K562 (cell line): ENCODE measurements at regions not wholly inside any gene's neighbourhood (a gene's known extent, or its start where the extent isn't known, plus 50 kb on each side); places are given as distances from the start of the nearest gene placed in this dataset.

Experiments
- ARID4B ChIP-seq: sonication (generic); formaldehyde crosslinking; IDR thresholded peaks from 2 replicates; pipeline ENCODE4 v1.8.0; 2022; ENCODE audit warnings: mild to moderate bottlenecking, missing genetic modification reagents
- CBFA2T3 ChIP-seq: fragments of 450-650 bp; IDR thresholded peaks from 2 replicates; pipeline ENCODE4 v1.6.1; 2017
- CUX1 ChIP-seq: fragments of 200-800 bp; sonication (Bioruptor generic); IDR thresholded peaks from 2 replicates; pipeline ENCODE4 v1.6.1; 2016; ENCODE audit warnings: missing genetic modification characterization, missing compliant biosample characterization
- ETS1 ChIP-seq: conservative IDR thresholded peaks from 2 replicates; pipeline ENCODE4 v1.6.1; 2011; ENCODE audit warnings: low read depth, mild to moderate bottlenecking, low read length; ENCODE audit not compliant: control insufficient read depth
- MAZ ChIP-seq, 2 experiments: fragments of 450-650 bp in 1 of 2; sonication (generic) in 1 of 2; formaldehyde crosslinking; IDR thresholded peaks in 1 of 2; conservative IDR thresholded peaks in 1 of 2; 2 replicates each; pipeline versions ENCODE4 v1.4.0 to v1.5.0; 2020; ENCODE audit warnings: mild to moderate bottlenecking in 1 of 2, missing genetic modification reagents in 1 of 2
- MNT ChIP-seq, 2 experiments: fragments of 450-650 bp; conservative IDR thresholded peaks; 2 replicates each; pipeline ENCODE4 v1.6.1; 2017; ENCODE audit warnings: mild to moderate bottlenecking in 2 of 2, moderate library complexity in 2 of 2
- PATZ1 ChIP-seq: fragments of 250-450 bp; sonication (Bioruptor Pico); IDR thresholded peaks from 2 replicates; pipeline ENCODE4 v1.5.0; 2020; ENCODE audit warnings: mild to moderate bottlenecking, borderline replicate concordance
- SIN3B ChIP-seq: fragments of 450-650 bp; IDR thresholded peaks from 2 replicates; pipeline ENCODE4 v1.6.1; 2017; ENCODE audit warnings: low read depth, mild to moderate bottlenecking, moderate library complexity
- SNIP1 ChIP-seq: fragments of 450-650 bp; IDR thresholded peaks from 2 replicates; pipeline ENCODE4 v1.7.1; 2017; ENCODE audit warnings: low read depth, mild to moderate bottlenecking
- SRSF1 ChIP-seq: fragments of 200-400 bp; formaldehyde crosslinking; IDR thresholded peaks from 2 replicates; pipeline ENCODE4 v1.6.1; 2017; ENCODE audit warnings: mild to moderate bottlenecking, low read depth, low read length, moderate library complexity
- TGIF2 ChIP-seq: sonication (generic); formaldehyde crosslinking; IDR thresholded peaks from 2 replicates; pipeline ENCODE4 v1.8.1; 2022; ENCODE audit warnings: mild to moderate bottlenecking, missing genetic modification reagents, moderate library complexity

GRCh38 chr1:201714542-201715329 lies 114.2 kb upstream of the IPO9 start (continued):
- TF ChIP-seq MNT (conservative IDR thresholded peaks at IDR 0.05) (no peak), SRSF1 (no peak), TGIF2 (CRISPR knock-in tag) (no peak), SNIP1 (no peak), ARID4B (no peak), CUX1 (CRISPR knock-in tag) (no peak), SIN3B (no peak), ETS1 (no peak), CBFA2T3 (0 out of 2 replicates have a peak, but pooled peaks have one; percentile 4), PATZ1 (CRISPR knock-in tag) (no peak), MAZ (CRISPR knock-in tag; conservative IDR thresholded peaks at IDR 0.05 in 1 of 2, IDR thresholded peaks at IDR 0.05 in 1 of 2) (peak in 1 of 2 experiments; percentile 32; a peak in 1 of 4 replicates)
